ENCODE measurements at regions not wholly inside any gene's neighbourhood (a gene's known extent, or its start where the extent isn't known, plus 50 kb on each side); places are given as distances from the start of the nearest gene placed in this dataset.

DNA sequence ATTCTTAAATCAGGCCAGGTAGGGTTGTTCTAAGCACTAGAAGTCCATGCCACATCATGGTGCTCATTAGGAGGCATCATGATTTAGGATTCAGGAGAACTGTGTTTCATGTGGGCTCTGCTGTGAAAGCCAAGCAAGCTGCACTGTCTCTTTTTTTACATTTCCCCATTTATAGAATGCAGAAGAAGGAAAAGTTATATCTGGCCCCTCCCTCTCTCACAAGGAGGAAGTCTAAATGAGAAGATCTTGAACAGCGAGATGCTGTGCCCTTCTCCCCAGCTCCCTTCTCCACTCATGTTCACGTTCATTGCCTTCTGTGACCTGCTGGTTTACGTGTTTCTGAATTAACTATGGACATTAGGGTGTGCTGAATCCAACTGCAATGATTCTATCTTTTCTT is 178.5 kb upstream of the RASGRP1 start:
- TF ChIP-seq, protein P1, sequence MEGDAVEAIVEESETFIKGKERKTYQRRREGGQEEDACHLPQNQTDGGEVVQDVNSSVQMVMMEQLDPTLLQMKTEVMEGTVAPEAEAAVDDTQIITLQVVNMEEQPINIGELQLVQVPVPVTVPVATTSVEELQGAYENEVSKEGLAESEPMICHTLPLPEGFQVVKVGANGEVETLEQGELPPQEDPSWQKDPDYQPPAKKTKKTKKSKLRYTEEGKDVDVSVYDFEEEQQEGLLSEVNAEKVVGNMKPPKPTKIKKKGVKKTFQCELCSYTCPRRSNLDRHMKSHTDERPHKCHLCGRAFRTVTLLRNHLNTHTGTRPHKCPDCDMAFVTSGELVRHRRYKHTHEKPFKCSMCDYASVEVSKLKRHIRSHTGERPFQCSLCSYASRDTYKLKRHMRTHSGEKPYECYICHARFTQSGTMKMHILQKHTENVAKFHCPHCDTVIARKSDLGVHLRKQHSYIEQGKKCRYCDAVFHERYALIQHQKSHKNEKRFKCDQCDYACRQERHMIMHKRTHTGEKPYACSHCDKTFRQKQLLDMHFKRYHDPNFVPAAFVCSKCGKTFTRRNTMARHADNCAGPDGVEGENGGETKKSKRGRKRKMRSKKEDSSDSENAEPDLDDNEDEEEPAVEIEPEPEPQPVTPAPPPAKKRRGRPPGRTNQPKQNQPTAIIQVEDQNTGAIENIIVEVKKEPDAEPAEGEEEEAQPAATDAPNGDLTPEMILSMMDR (conservative IDR thresholded peaks at IDR 0.05): no peak
- Mint-ChIP-seq H3K4me3 (no peak overlapping the region), H3K27me3 (peaks cover 8% of the 10 kb centered on the region), H3K9me3 (no peaks in the 10 kb centered on the region), H3K36me3 (no peaks in the 10 kb centered on the region), H3K4me1 (ENCODE audit: unreplicated experiment) (no peaks in the 10 kb centered on the region), H3K27ac (no peak overlapping the region)
- DNase-seq (ENCODE audit: extremely low spot score, unreplicated experiment): no peak

DNA sequence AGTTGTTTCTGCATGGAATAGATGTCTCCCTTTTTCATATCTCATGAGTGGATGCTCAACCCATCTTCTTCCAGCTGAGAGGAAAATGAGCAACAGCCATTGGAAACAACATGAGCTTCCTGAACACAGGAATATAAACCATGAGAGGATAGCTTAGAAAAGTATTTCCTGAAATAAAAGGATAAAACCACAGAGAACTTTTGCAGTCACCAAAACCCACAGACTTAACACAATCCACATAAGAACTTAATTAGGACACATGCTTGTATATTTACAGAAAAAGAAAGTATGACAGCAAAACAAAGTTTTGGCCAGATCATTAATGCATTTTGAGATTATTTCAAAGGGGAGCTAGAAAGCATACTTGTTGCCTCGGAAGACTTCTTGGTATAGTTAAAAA is 180.5 kb upstream of the RASGRP1 start:
- H3K27ac Mint-ChIP-seq: no peak overlapping the region
- H3K27me3 Mint-ChIP-seq: peaks cover 8% of the 10 kb centered on the region
- H3K4me1 Mint-ChIP-seq (ENCODE audit: unreplicated experiment): no peaks in the 10 kb centered on the region
- H3K36me3 Mint-ChIP-seq: no peaks in the 10 kb centered on the region
- no peak overlapping the region for H3K4me3 Mint-ChIP-seq
- H3K9me3 Mint-ChIP-seq: no peaks in the 10 kb centered on the region
- no peak for DNase-seq (ENCODE audit: extremely low spot score, unreplicated experiment)
- TF ChIP-seq, protein P1 (conservative IDR thresholded peaks at IDR 0.05): no peak

- H3K27me3 Mint-ChIP-seq: peaks cover 8% of the 10 kb centered on the region
- H3K4me3 Mint-ChIP-seq: no peak overlapping the region
- no peaks in the 10 kb centered on the region for H3K9me3 Mint-ChIP-seq
- H3K4me1 Mint-ChIP-seq (ENCODE audit: unreplicated experiment): no peaks in the 10 kb centered on the region
- H3K36me3 Mint-ChIP-seq: no peaks in the 10 kb centered on the region
- TF ChIP-seq, protein P1 (conservative IDR thresholded peaks at IDR 0.05): no peak
- H3K27ac Mint-ChIP-seq: no peak overlapping the region
- no peak for DNase-seq (ENCODE audit: extremely low spot score, unreplicated experiment)
Observed at GRCh38 chr15:38745626-38746025, 181.0 kb upstream of the RASGRP1 start.

DNA sequence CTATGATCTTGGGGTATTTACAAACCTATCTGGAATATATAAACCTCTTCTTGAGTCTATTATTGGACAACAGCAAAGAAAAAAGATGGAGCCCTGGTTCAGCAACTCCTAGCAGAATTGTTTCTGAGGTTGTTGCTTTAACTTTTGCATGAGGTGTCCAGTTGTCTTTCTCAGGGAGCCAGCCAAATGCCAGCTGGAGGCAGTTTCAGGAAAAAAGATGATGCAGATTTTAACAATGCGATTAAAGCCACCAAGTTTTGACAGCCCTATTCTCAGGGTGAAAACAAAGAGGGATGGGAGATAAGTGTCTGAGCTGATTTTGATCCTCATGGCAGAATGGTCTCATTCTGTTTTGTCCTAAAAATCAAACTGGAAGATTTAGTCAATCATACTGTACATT is 181.6 kb upstream of the RASGRP1 start:
- Mint-ChIP-seq H3K4me1 (ENCODE audit: unreplicated experiment) (no peaks in the 10 kb centered on the region), H3K27ac (no peak overlapping the region)

DNA sequence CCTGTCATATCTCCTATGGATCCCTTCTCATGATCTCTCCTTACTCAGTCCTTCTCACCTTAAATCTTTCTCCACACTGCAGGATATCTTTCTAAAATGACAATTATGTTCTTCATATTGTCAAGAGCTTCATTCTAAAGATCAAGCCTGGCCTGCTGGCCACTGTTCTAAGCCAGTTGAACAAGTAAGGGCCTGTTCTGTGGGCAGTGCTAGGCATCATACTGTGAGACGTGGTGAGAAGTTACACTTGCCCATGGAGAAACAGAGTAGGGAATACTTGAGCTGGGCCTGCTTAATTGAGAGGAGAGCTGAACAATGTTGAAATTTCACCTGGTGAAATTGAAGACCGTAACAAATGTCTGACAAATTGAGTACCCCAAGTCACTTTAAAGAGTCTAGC is 184.1 kb upstream of the RASGRP1 start:
- no peak for DNase-seq (ENCODE audit: extremely low spot score, unreplicated experiment)
- no peaks in the 10 kb centered on the region for H3K27me3 Mint-ChIP-seq
- no peak overlapping the region for H3K4me3 Mint-ChIP-seq
- H3K4me1 Mint-ChIP-seq (ENCODE audit: unreplicated experiment): no peaks in the 10 kb centered on the region
- H3K27ac Mint-ChIP-seq: no peak overlapping the region
- H3K36me3 Mint-ChIP-seq: no peaks in the 10 kb centered on the region
- TF ChIP-seq, protein P1 (conservative IDR thresholded peaks at IDR 0.05): no peak
- no peaks in the 10 kb centered on the region for H3K9me3 Mint-ChIP-seq

More for the DNA sequence above, 181.6 kb upstream of the RASGRP1 start:
- Mint-ChIP-seq H3K36me3 (no peaks in the 10 kb centered on the region), H3K4me3 (no peak overlapping the region), H3K9me3 (no peaks in the 10 kb centered on the region), H3K27me3 (peaks cover 8% of the 10 kb centered on the region)
- TF ChIP-seq, protein P1 (conservative IDR thresholded peaks at IDR 0.05): no peak
- no peak for DNase-seq (ENCODE audit: extremely low spot score, unreplicated experiment)

- H3K36me3 Mint-ChIP-seq: no peaks in the 10 kb centered on the region
- TF ChIP-seq, protein P1 (conservative IDR thresholded peaks at IDR 0.05): no peak
Observed at GRCh38 chr15:38750786-38751185, 186.2 kb upstream of the RASGRP1 start.

More at GRCh38 chr15:38750786-38751185, 186.2 kb upstream of the RASGRP1 start:
- DNase-seq (ENCODE audit: extremely low spot score, unreplicated experiment): no peak
- Mint-ChIP-seq H3K4me3 (no peak overlapping the region), H3K9me3 (no peaks in the 10 kb centered on the region), H3K27ac (no peak overlapping the region), H3K27me3 (peaks cover 3% of the 10 kb centered on the region), H3K4me1 (ENCODE audit: unreplicated experiment) (peaks cover 4% of the 10 kb centered on the region)
